Prostate gland (tissue), 2 donors: ENCODE measurements at regions not wholly inside any gene's neighbourhood (a gene's known extent, or its start where the extent isn't known, plus 50 kb on each side); places are given as distances from the start of the nearest gene placed in this dataset.

Source experiments
- POLR2A ChIP-seq: fragments of 450-650 bp; IDR thresholded peaks from one replicate; pipeline ENCODE4 v1.6.1; 2016; ENCODE audit warnings: antibody characterized with exemption, mild to moderate bottlenecking
- TF ChIP-seq, protein P1 (sequence below), 4 experiments: fragments of 200-600 bp in 2 of 4; fragments of 450-650 bp in 2 of 4; sonication (generic) in 2 of 4; IDR thresholded peaks; 1 replicate in 3 of 4; 2 replicates in 1 of 4; pipeline ENCODE4 v1.5.1; 2016 to 2019; ENCODE audit warnings: antibody characterized with exemption in 4 of 4, mild to moderate bottlenecking in 2 of 4, moderate library complexity in 2 of 4

DNA sequence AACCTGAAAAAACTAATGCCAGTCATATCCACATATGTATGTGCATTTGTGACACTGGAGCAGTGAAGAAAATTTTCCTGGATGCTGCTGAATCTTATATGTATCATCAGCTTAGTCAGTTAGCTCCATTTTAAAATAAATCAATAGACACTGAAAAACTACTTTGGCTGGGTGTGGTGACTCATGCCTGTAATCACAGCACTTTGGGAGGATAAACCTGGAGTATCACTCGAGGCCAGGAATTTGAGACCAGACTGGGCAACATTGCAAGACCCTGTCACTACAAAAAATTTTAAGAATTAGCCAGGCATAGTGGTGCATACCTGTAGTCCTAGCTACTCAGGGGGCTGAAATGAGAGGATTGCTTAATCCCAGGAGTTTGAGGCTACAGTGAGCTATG lies 511.0 kb upstream of the TLE4 start:
- no peak for TF ChIP-seq POLR2A
- TF ChIP-seq, protein P1, sequence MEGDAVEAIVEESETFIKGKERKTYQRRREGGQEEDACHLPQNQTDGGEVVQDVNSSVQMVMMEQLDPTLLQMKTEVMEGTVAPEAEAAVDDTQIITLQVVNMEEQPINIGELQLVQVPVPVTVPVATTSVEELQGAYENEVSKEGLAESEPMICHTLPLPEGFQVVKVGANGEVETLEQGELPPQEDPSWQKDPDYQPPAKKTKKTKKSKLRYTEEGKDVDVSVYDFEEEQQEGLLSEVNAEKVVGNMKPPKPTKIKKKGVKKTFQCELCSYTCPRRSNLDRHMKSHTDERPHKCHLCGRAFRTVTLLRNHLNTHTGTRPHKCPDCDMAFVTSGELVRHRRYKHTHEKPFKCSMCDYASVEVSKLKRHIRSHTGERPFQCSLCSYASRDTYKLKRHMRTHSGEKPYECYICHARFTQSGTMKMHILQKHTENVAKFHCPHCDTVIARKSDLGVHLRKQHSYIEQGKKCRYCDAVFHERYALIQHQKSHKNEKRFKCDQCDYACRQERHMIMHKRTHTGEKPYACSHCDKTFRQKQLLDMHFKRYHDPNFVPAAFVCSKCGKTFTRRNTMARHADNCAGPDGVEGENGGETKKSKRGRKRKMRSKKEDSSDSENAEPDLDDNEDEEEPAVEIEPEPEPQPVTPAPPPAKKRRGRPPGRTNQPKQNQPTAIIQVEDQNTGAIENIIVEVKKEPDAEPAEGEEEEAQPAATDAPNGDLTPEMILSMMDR (IDR thresholded peaks at IDR 0.05) = no peak
